Cardiac muscle cell (in vitro differentiated cells and primary cell): ENCODE measurements at regions not wholly inside any gene's neighbourhood (a gene's known extent, or its start where the extent isn't known, plus 50 kb on each side); places are given as distances from the start of the nearest gene placed in this dataset.

Experiments
- DNase-seq, 2 donors: peaks; one replicate each; pipeline versions ENCODE4 v3.0.0 to v3.0.0-alpha.2; 2010 to 2017; ENCODE audit warnings: low read depth in 1 of 2, low spot score in 1 of 2
- H3K27ac ChIP-seq: fragments of 200-600 bp; sonication (generic); 2 replicates; pipeline ENCODE4 v1.5.1; 2016
- H3K27me3 ChIP-seq: fragments of 200-600 bp; sonication (generic); 2 replicates; pipeline ENCODE4 v1.6.0; 2016; ENCODE audit warnings: control low read depth
- H3K36me3 ChIP-seq: fragments of 200-600 bp; sonication (generic); 2 replicates; pipeline ENCODE4 v1.5.1; 2016; ENCODE audit warnings: control low read depth
- H3K4me1 ChIP-seq: fragments of 200-600 bp; sonication (generic); 2 replicates; pipeline ENCODE4 v1.8.1; 2017; ENCODE audit warnings: low read depth, mild to moderate bottlenecking, mixed run types
- H3K4me3 ChIP-seq: fragments of 200-600 bp; sonication (generic); 2 replicates; pipeline ENCODE4 v1.5.1; 2016; ENCODE audit warnings: mild to moderate bottlenecking
- H3K9me3 ChIP-seq: fragments of 200-600 bp; sonication (generic); 2 replicates; pipeline ENCODE4 v1.5.1; 2017; ENCODE audit warnings: low read depth, mild to moderate bottlenecking, control low read depth
- TF ChIP-seq, protein P1 (sequence below): IDR thresholded peaks from 2 replicates; pipeline ENCODE4 v1.5.1; 2012; ENCODE audit warnings: low read depth, mild to moderate bottlenecking, low read length

DNA sequence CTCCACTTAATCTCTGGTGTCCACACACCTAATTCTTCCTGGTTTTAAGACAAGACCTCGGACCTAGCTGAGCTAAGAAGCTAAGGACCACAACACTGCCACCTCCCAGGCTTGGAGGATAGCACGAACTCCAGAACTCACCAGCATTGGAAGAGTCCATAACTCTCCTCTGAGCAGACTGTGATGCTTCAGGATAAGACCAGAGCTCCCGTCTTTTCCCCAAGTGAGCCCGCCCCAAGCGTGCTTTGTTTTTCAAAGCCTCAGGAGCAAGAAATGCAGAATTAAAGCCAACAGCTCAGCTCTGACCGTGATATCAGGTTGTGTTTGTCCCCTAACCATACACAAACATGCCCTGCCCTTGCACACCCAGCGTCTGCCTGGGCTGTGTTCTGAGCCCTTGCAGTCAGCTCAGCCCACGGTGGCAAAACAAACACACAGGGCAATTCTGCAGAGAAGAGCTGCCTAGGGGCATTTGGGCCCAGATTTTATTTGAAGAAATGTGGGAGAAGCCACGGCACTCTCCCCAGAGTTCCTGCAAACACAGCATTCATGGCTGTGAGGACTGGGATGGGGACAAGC lies 145.4 kb downstream of the WDR11 start:
- no peaks in the 10 kb centered on the region for H3K4me1 ChIP-seq
- TF ChIP-seq, protein P1, sequence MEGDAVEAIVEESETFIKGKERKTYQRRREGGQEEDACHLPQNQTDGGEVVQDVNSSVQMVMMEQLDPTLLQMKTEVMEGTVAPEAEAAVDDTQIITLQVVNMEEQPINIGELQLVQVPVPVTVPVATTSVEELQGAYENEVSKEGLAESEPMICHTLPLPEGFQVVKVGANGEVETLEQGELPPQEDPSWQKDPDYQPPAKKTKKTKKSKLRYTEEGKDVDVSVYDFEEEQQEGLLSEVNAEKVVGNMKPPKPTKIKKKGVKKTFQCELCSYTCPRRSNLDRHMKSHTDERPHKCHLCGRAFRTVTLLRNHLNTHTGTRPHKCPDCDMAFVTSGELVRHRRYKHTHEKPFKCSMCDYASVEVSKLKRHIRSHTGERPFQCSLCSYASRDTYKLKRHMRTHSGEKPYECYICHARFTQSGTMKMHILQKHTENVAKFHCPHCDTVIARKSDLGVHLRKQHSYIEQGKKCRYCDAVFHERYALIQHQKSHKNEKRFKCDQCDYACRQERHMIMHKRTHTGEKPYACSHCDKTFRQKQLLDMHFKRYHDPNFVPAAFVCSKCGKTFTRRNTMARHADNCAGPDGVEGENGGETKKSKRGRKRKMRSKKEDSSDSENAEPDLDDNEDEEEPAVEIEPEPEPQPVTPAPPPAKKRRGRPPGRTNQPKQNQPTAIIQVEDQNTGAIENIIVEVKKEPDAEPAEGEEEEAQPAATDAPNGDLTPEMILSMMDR, result no peak
- H3K27me3 ChIP-seq, result no peaks in the 10 kb centered on the region
- H3K9me3 ChIP-seq, result no peaks in the 10 kb centered on the region
- H3K36me3 ChIP-seq, result no peaks in the 10 kb centered on the region
- no peak overlapping the region for H3K4me3 ChIP-seq
- H3K27ac ChIP-seq, result no peak overlapping the region
- DNase-seq, result no peak

DNA sequence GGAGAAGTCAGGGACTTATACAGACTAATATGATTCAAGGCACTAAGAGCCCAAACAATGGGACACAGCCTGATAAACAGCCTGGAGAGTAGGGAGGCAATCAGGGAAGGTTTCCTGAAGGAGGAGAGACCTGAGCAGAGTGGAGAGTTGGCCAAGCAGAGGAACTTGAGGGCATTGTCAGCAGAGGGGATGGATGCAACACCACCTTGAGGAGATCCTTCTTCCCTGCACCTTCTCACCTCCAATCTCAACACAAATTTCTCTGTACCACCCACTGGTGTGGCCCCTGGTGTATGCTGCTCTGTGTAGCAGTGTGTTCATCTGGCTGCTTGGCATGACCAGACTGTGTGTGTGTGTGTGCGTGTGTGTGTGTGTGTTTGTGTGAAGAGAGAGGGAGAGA lies 146.2 kb downstream of the WDR11 start:
- Histone ChIP-seq H3K36me3 (no peaks in the 10 kb centered on the region), H3K4me1 (no peaks in the 10 kb centered on the region), H3K4me3 (no peak overlapping the region), H3K27ac (no peak overlapping the region), H3K9me3 (no peaks in the 10 kb centered on the region), H3K27me3 (no peaks in the 10 kb centered on the region)
- TF ChIP-seq, protein P1, result no peak
- DNase-seq, result no peak

DNA sequence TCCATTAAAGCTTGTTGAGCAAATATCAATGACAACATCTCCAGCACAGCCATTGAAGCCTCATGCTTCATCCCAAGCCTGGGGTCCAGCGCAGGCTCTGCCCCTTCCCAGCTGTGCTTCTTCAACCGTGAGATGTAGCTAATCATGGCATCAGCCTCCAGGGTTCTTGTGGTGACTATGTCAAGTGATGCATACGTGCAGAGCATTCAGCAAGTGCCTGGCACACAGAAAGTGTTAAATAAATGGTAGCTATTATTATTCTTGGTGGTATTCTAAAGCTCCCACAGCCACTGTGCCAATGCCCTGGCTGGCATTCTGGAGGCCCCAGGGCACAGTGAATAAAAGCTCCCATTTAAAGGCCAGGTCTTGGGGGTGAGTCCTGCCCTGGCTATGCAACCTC lies 146.6 kb downstream of the WDR11 start:
- Histone ChIP-seq H3K27me3 (no peaks in the 10 kb centered on the region), H3K4me3 (no peak overlapping the region), H3K36me3 (no peaks in the 10 kb centered on the region), H3K9me3 (no peaks in the 10 kb centered on the region), H3K27ac (no peak overlapping the region), H3K4me1 (no peaks in the 10 kb centered on the region)
- DNase-seq, result no peak
- TF ChIP-seq, protein P1, result no peak

DNA sequence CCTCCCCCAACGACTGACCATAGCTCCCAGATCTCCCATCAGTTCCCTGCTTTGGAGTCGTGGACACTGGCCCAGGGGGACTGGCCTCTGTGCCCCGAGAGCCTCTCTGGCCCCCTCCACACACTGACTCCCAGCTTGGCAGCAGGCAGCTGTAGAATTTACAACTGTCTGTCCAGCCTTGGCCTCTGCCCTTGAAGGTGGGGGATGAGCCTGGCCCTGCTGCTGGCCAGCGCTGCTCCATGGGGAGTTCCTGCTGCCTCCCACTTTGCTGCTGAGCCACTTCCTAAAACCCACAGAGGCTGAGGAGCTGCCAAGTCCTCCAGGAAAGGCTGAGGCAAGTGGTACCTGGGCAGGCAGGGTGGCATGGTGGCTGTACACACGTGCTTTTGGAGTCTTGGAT lies 147.1 kb downstream of the WDR11 start:
- DNase-seq, result no peak
- no peak overlapping the region for H3K4me3 ChIP-seq
- no peak overlapping the region for H3K27ac ChIP-seq
- no peaks in the 10 kb centered on the region for H3K4me1 ChIP-seq
- no peaks in the 10 kb centered on the region for H3K36me3 ChIP-seq
- no peaks in the 10 kb centered on the region for H3K9me3 ChIP-seq
- TF ChIP-seq, protein P1, result no peak
- no peaks in the 10 kb centered on the region for H3K27me3 ChIP-seq

DNA sequence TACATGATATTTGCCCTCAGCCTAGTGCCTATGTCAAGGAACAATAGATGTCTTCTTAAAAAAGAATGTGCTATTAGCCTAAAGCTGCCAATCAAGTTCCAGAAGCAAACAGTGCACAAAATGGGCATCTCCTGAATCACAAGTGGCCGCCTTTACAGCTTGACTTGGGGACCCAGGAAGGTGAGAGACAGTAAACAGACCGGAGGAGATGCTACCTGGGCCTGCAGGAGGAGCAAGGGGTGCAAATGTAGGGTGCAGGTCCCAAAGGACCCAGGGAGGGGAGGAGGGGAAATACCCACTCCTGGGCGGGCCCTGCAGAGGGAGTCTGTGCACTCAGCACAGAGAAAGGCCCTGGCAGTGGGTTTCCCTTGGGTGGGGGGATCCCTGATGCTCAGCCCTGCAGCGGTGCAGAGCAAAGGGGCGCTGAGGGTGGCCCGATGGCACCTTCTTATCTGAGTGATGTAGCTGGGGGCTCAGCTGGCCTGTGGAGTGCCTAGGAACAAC lies 147.7 kb downstream of the WDR11 start:
- TF ChIP-seq, protein P1, result no peak
- no peak for DNase-seq

DNA sequence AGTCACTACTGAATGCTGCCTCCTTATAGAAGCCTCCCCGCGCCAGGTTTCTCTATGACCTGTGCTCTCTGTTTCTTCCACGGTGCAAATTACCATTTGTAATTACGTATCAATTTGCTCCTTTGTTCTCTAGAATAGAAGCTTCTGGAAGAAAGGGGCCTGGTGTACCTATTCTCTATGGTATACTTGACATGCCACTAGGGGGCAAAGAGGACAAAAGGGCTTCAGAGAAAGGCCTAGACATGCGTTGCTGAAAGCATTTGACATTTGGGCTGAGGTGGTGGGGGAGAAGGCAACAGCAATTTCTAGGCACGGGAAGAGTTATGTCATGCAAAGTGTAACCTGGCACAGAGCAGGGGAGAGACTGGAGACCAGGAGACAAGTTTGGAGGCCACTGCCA lies 148.7 kb downstream of the WDR11 start:
- Histone ChIP-seq H3K4me3 (no peak overlapping the region), H3K36me3 (no peaks in the 10 kb centered on the region), H3K27me3 (no peaks in the 10 kb centered on the region), H3K27ac (no peak overlapping the region), H3K9me3 (no peaks in the 10 kb centered on the region), H3K4me1 (no peaks in the 10 kb centered on the region)
- no peak for DNase-seq
- TF ChIP-seq, protein P1, result no peak

More for the DNA sequence above, 147.7 kb downstream of the WDR11 start:
- Histone ChIP-seq H3K36me3 (no peaks in the 10 kb centered on the region), H3K9me3 (no peaks in the 10 kb centered on the region), H3K4me1 (no peaks in the 10 kb centered on the region), H3K27ac (no peak overlapping the region), H3K4me3 (no peak overlapping the region), H3K27me3 (no peaks in the 10 kb centered on the region)
